Superior temporal gyrus (tissue), 1 donor: ENCODE measurements at regions not wholly inside any gene's neighbourhood (a gene's known extent, or its start where the extent isn't known, plus 50 kb on each side); places are given as distances from the start of the nearest gene placed in this dataset.

Source experiments
- DNase-seq: peaks from one replicate; pipeline ENCODE4 v3.0.0-alpha.2; 2016; ENCODE audit errors: extremely low spot score

DNA sequence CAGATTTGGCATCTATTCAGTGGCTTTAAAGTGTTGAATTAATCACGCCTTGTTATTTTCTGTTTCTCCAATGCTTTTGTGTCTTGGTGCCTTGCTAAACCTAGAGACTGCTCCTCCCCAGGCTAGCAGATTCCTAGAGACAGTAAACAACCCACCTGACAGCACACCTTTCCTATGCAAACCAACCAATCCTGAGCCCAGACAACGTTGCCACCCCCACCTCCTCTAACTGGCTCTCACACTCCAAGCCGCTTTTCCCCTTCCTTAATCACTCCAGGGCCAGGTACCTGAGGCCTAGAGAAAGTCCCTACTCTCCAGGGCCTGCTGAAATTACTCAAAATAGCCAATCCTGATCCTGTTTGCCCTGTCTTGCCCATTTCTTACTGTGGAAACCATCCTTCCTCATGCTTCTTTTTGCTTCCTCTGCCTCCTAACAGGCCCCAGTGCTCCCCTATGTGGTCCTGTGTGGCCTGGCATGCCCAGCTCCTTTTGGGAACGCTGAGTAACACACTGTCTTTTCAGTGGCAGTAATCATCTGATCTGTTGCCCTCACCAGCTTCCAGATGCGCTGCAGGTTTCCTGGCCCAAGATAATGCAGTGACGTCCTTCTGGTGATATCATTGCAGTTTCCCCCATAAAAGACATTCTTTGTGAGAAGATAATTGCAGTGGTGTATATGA lies 53.4 kb downstream of the GAS1 start:
- no peak for DNase-seq

DNA sequence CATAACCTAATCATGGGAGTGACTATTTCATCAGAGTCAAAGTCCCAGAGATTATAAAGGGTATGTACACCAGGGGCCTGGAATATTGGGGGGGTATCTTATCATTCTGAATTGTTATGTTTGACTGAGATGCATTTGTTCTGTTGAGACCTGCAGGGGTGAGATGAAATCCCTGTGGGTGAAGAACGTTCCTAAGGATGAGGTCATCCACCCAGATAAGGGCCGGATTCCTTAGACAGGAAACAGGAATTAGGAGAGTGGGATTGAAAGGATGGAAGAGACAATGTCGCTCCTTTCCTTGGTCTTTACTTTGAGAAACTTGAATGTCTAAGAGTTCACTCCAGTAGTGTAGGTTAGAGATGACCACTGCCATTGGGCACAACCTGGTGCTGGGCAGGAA lies 54.7 kb downstream of the GAS1 start:
- DNase-seq, result no peak

GRCh38 chr9:86891886-86892437 lies 55.3 kb downstream of the GAS1 start:
- no peak for DNase-seq

GRCh38 chr9:86891091-86891490 lies 56.2 kb downstream of the GAS1 start:
- no peak for DNase-seq

DNA sequence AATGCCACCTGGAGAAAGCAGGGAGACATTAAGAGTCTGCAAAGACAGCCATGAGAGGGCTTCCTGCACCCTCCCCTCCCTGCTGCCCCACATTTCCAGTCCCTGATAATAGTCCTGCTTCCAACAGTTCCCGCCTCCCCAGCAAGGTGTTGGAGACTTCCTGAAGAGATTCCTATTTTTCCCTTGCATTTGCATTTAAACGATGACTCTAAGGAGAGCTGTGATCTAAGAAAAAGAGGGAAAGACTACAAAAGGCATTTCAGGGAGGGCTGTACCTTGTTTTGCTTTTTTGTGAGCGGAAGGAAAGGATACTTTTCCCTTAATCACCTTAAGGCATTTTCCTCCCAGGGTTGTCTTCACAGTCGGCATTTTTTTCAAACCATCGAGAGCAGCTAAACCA lies 62.1 kb downstream of the GAS1 start:
- no peak for DNase-seq

GRCh38 chr9:86876621-86877196 lies 70.6 kb downstream of the GAS1 start:
- no peak for DNase-seq

DNA sequence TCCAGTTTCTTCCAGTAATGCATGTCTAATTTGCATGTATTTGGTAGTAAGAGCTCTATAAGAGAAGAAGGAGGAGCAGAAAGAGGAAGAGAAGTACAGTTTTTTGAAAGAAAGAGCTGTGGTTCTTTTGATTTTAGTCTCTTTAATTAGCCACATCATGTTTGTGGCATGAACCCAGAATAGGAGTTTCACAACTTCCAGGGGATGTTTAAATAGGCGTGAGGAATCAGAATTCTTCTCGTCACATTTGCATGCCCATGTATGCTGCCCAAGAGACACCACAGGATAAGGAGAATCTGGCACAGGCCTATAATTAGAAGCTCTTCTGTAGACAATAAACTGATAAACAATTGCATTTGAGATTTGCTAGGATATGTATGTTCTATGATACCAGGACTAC lies 78.7 kb downstream of the GAS1 start:
- no peak for DNase-seq

DNA sequence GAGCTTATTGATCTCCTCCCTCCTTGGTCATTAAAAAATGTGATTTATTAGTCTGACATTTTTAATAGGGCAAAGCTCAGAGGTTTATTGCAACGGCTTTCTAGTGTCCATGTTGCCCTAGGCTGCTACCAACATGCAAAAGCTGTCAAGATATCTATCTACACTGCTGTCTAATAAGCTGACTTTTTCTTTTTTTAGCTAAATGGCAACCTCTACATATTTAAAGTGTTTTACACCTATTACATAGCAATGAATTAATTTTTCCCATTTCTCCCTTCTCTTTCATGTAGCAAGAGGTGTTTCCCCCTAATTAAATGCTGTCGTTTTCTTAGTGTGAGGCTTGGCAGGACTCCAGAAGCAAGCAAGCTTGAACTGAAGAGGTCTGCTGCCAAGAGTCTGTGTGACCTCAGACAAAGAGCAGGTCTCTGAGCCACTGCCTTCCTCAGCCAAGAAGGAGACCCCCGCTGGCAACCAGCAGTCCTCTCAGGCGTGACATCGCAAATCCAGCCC lies 79.4 kb downstream of the GAS1 start:
- no peak for DNase-seq

DNA sequence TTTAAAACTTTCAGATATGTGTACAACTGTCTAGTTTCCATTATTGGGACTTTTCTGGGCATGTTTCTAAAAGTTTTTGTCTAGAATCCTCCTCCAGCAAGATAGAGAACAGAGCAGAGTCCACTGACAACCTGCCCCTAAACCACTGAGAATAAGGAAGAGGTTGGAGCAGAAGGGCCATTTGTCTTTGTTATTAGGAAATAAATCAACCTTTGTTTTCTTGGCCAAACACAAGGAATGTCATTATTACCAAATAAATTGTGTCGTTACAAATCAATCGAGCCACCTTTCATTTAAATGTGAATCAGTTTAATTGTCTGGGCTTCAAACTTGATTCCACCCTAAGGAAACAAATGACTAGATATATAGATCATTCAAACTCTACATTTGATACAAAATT lies 81.4 kb downstream of the GAS1 start:
- DNase-seq, result no peak

DNA sequence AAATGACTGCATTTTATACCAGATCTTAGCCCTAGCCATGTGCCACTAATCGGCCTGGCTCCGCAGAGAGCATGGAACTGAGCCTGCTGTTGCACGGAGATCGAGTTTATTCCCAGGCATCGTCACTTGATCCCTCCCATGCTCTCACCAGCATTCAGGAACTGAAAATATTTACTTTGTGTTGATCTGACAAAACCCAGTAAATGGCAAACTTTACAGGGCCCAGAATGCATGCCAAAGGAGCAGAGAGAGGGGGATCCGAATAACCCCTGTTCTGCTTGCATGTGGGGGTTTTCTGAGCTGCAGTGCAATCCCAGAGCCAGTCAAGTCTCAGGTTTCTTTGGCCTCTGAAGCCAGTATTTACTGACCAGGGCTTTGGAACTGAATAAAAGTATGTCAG lies 87.3 kb downstream of the GAS1 start:
- DNase-seq, result no peak

- DNase-seq, result no peak
Observed at GRCh38 chr9:86859056-86859455, 88.2 kb downstream of the GAS1 start.

- DNase-seq, result no peak
Observed at GRCh38 chr9:86858009-86858408, 89.3 kb downstream of the GAS1 start.

DNA sequence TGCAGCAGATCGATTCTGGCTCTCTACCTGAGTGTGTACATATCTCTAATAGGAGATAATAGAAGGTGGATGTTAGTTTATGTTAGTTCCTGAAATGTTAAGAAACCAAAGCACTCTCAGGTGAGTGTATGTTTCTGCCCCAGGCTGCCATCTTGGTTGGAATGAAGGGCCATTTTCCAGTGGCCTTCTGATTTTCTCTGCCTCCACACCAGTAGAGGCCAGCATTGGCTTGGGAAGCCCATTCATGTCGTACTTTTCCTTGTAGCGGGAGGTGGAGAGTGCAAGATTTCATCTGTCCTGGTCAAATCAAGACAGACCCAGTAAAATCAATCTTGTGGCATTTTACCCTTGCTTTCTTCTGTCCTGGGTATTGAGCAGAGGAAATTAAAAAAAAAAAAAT lies 91.0 kb downstream of the GAS1 start:
- DNase-seq, result no peak

DNA sequence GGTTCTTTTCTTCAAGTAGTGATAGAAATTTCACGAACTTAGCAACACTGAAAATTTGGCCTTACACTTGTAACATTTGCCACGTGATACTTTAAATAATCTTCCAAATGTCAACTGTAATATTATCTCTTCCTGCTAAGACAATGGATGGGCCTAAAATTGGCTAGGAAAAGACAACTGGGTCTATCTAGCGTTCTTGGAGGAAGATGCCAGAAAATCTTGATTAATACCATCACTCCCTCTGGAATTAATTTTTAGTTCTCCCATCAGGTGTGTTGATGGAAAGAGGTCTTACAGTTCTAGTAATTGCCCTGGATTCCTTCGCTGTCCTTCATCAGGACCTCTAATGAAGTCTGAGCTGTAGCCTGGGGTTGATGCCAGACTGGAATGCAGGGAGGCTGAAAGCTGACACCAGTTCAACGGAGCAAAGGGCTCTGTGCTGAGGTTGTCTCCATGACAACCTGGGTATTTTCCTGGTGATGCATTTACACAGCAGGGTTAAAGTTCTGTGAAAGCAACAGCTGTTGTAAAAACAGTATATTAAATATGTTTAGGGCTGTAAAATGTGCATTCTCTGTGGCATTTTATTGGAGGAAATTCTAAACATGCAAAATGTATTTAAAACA lies 92.3 kb downstream of the GAS1 start:
- no peak for DNase-seq

DNA sequence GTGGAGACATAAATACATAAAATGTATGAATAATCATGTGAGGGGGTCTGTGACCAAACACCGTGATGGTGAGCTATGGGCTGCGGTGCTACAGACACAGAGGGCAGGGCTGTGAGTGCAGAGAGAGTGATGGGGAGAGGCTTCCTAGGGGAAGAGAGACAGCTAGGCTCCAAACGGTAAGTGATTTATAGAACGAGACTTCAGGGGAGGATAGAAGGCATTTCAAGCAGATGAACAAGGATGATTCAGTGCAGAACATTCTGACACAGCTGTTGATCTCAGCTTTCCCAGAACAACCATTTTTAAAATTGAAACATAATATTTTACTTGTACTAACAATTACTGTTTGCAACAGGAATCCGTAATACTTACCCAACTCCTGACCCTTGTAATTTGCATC lies 100.7 kb downstream of the GAS1 start:
- no peak for DNase-seq

DNA sequence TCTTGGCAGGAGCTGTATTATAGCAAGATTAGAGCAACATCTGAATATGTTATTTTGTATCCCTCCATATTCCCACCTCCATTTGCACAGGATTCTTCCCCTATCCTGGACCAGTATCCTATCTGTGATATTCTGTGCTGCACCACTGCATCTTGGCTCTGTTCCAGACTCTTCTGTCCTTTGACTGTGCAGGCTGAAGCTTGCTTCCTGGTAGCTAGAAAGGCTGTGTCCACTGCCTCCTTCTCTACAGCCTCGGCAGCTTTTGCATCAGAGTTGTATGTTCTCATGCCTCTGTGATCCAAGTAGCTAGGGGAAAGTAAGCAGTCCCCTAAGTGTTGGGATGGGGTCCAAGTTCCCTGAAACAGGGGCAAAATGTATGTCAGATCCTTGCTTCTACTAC lies 104.1 kb downstream of the GAS1 start:
- no peak for DNase-seq

DNA sequence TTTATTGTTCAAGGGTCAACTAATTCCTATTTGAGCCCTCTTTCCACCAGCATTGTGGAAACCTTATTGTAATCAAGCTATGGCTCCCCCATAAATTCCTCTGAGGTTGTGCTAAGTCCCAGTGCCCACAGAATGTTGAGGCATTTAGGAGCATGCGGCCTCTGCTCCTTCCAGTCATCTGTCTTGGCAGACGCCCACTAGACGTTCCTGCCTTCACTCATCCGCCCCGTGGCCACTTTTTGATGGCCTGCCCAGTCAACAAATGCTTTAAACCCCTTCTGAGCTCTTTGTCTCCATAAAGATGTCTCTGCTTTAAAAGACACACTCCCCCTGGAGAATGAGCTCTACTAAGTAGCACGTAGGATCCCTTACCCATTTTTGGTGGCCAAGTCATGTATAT lies 104.7 kb downstream of the GAS1 start:
- DNase-seq, result no peak

GRCh38 chr9:86839522-86839921 lies 107.8 kb downstream of the GAS1 start:
- no peak for DNase-seq

GRCh38 chr9:86838519-86839497 lies 108.5 kb downstream of the GAS1 start:
- no peak for DNase-seq

DNA sequence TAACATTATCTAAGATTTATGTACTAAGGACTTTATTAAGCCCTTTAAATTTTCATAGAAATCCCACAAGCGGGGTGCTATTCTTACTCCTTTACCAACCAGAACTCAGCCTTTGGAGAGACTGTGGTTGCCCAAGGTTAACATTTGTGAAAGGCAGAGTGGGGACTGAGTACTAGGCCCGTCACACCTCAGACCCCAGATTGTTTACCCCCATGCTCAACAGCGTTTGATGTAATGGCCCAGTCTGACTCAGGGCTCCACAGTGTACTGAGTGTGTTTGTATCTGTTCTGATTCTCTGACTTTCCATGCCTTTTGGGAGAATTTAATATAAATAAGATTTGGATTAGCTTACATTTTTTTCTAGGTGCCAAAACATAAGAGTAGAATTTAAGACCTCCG lies 110.0 kb downstream of the GAS1 start:
- DNase-seq, result no peak

DNA sequence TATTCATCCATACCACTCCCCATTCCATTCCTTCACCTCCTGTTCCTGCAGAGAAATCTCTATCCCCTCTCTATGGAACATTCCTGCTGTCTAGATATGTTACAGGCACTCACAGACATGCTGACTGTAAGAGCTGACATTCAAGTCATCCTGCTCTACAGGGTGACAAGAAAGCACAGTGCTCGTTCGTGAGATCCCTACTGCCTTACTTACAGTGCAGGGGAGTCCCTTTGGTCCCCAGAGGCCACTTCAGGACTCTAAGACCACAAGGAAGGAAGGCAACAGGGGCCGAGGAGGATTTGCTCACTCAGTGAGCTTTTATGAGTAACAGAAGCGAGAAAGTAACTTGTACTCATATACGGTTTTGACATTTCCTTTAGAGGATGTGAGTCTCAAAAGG lies 110.5 kb downstream of the GAS1 start:
- no peak for DNase-seq

DNA sequence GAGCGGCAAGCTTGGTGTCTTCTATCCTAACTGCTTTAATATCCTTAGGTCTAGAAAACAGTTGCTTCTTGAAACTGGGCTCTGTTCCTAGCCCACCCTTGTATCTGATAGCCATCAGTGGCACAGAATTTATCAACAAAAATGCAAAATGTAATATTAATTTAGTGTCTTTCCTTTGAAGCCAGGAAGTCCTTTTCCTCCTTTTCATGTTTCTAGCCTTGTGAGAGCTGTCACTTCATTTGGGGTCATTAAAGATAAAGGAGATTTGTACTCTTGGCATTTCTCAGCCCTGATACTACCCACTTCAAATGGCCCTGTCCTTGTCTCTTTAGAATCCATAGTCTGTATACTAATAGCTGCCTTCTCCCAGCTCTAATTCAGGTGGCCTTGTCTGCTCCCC lies 111.0 kb downstream of the GAS1 start:
- DNase-seq, result no peak
